ENCODE measurements at regions not wholly inside any gene's neighbourhood (a gene's known extent, or its start where the extent isn't known, plus 50 kb on each side); places are given as distances from the start of the nearest gene placed in this dataset.

- H3K27me3 Mint-ChIP-seq (ENCODE audit: low read depth) = no peaks in the 10 kb centered on the region
- Histone ChIP-seq H3K9ac (ENCODE audit: extremely low read depth, insufficient read length, low read length) (no peak overlapping the region), H4K20me1 (ENCODE audit: control insufficient read depth, insufficient read depth, insufficient read length) (no peaks in the 10 kb centered on the region), H3K27me3 (ENCODE audit: insufficient read depth, low read length) (no peaks in the 10 kb centered on the region), H2BK20ac (ENCODE audit: low read depth, low read length, poor library complexity, severe bottlenecking) (no peak overlapping the region), H3K4ac (ENCODE audit: low read depth, low read length) (no peak overlapping the region), H3K79me1 (ENCODE audit: insufficient read depth, low read depth, low read length, poor library complexity, severe bottlenecking) (no peaks in the 10 kb centered on the region), H3K14ac (ENCODE audit: insufficient read depth, low read length) (no peak overlapping the region), H3K27ac (ENCODE audit: insufficient read length, low read depth, low read length) (no peak overlapping the region), H2AK5ac (ENCODE audit: insufficient read length, low read length) (no peak overlapping the region), H2BK15ac (ENCODE audit: low read depth, low read length) (no peak overlapping the region), H3K79me2 (ENCODE audit: insufficient read depth, low read length) (no peaks in the 10 kb centered on the region), H4K5ac (ENCODE audit: insufficient read length, low read depth, low read length) (no peak overlapping the region), H2AFZ (ENCODE audit: low read length) (no peak overlapping the region), H2BK5ac (ENCODE audit: insufficient read length, low read length) (no peak overlapping the region), H3K56ac (ENCODE audit: insufficient read length, low read depth, low read length) (no peak overlapping the region), H3K18ac (ENCODE audit: insufficient read length, low read depth, low read length) (no peak overlapping the region), H3K4me2 (ENCODE audit: insufficient read depth, insufficient read length, low read length) (no peak overlapping the region), H2BK120ac (ENCODE audit: low read depth, low read length, poor library complexity, severe bottlenecking) (no peak overlapping the region), H4K8ac (replicated peaks; ENCODE audit: insufficient read length, low read depth, low read length) (no peak overlapping the region), H3K23ac (ENCODE audit: insufficient read length, low read depth, low read length) (no peak overlapping the region), H2BK12ac (ENCODE audit: insufficient read length, low read depth, low read length) (no peak overlapping the region), H3K23me2 (ENCODE audit: insufficient read length, low read depth, low read length, poor library complexity, severe bottlenecking) (no peaks in the 10 kb centered on the region), H3K4me1 (ENCODE audit: insufficient read depth, low read length) (no peaks in the 10 kb centered on the region; the same call in 1 of the 2 replicates), H4K91ac (ENCODE audit: insufficient read length, low read depth, low read length) (no peak overlapping the region), H3T11ph (ENCODE audit: low read length) (no peak overlapping the region), H3K9me3 (ENCODE audit: control insufficient read depth, low read depth, low read length) (no peaks in the 10 kb centered on the region)
- H3K4me3 Mint-ChIP-seq = no peak overlapping the region
- H3K36me3 Mint-ChIP-seq (ENCODE audit: insufficient read depth in 1 of 3, low read depth in 3 of 3) = peaks cover 0 to 6% (median 2%) of the 10 kb centered on the region in 3 experiments; a peak in 3 of 7 replicates
- WGBS (ENCODE audit: extremely low coverage, insufficient read length, low lambda C conversion rate) = no CpG with 5 or more reads among the region's 4 CpGs
- DNase-seq = no peak
- no peak overlapping the region for H3K27ac Mint-ChIP-seq
- H3K4me1 Mint-ChIP-seq = peaks cover 8 to 11% of the 10 kb centered on the region in 2 experiments
- H3K9me3 Mint-ChIP-seq = peaks cover 0 to 3% of the 10 kb centered on the region in 2 experiments; a peak in 1 of 5 replicates
- TF ChIP-seq, protein P1, sequence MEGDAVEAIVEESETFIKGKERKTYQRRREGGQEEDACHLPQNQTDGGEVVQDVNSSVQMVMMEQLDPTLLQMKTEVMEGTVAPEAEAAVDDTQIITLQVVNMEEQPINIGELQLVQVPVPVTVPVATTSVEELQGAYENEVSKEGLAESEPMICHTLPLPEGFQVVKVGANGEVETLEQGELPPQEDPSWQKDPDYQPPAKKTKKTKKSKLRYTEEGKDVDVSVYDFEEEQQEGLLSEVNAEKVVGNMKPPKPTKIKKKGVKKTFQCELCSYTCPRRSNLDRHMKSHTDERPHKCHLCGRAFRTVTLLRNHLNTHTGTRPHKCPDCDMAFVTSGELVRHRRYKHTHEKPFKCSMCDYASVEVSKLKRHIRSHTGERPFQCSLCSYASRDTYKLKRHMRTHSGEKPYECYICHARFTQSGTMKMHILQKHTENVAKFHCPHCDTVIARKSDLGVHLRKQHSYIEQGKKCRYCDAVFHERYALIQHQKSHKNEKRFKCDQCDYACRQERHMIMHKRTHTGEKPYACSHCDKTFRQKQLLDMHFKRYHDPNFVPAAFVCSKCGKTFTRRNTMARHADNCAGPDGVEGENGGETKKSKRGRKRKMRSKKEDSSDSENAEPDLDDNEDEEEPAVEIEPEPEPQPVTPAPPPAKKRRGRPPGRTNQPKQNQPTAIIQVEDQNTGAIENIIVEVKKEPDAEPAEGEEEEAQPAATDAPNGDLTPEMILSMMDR (conservative IDR thresholded peaks at IDR 0.05) = no peak
These were observed 1576.5 kb downstream of the EFNA5 start for GRCh38 chr5:106094204-106094607.
